Ammon's horn (tissue), 1 donor: ENCODE measurements at regions not wholly inside any gene's neighbourhood (a gene's known extent, or its start where the extent isn't known, plus 50 kb on each side); places are given as distances from the start of the nearest gene placed in this dataset.
"Not testable (repeated sequence)": the region's sequence is repeated elsewhere in the genome, so short reads cannot be mapped to it uniquely, and the experiment has no call there.

Experiments
- DNase-seq: peaks from one replicate; pipeline ENCODE4 v3.0.0-alpha.2; 2016; ENCODE audit warnings: low spot score

DNA sequence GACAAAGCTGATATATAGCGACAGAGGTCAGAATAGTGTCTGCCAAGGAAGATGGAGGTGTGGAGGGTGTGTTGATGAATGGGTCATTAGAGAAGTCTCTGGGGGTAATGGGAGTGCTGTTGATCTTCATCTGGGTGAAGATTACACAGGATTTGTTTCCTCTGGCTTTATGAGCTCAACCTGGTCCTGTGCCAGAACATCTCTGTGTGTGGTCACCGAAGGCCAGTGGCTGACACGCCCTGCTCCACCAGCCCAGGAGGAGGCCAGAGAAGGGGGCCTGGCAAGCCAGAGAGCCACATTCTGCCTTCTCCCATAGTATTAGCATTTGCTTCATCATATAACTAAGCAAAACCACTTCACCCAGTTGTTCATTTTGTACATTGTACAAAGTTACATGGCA lies 121.1 kb downstream of the ZNF621 start:
- no peak for DNase-seq

DNA sequence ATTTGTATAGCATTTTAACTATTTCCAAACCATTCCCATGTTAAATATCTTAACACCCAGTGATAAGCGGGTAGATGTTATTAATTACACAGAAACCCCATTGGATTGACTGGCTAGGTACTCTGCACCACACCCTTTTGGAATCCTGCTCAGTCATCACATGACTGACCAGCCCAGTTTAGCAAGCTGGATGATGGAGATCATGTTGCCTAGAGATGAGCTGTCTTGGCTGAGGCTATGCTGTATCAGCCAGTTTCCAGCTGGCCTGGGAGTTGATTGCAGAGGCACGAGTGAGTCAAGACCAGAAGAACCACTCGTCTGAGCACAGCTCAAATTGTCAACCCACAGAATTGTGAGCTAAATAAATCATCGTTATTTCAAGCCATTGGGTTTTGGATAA lies 124.6 kb downstream of the ZNF621 start:
- no peak for DNase-seq

GRCh38 chr3:40652072-40652471 lies 127.3 kb downstream of the ZNF621 start:
- DNase-seq = no peak

DNA sequence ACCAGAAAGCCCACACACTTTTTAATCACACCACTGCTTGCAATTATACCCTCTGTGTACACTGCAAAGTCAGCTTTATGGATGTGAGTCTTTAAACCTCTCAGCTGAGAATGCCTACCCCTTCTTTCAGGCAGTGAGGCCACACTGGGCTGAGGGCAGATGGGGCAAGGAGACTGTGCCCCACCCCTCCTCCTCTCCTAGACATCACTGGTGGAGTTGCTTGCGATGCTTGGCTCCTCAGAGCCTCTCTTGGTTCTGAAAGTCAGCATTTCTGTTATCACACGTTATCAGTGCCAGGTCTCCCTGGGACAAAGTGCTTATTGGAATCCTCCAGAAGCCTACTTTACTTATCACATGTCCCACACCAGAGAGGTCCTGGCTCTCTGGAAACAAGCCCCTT lies 128.2 kb downstream of the ZNF621 start:
- no peak for DNase-seq

GRCh38 chr3:40653878-40654277 lies 129.1 kb downstream of the ZNF621 start:
- no peak for DNase-seq

DNA sequence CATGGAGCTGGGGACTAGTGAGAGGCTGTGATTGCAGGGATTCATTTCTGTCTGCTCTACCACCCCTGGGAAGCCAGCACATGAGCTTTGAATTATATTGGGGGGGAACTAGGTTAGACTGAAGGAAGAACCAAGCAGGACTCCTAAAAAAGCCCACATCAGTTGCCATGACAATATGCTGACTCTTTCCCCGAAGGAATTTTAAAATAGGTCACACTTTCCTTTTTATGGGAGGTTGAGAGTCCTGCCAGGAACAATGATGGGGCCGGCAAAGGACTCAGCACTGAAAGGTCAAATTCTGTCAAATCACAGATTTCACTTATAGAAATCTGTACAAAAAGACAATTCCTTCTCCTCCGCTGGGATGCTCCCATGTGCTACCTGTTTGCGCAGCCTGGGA lies 130.8 kb downstream of the ZNF621 start:
- no peak for DNase-seq

DNA sequence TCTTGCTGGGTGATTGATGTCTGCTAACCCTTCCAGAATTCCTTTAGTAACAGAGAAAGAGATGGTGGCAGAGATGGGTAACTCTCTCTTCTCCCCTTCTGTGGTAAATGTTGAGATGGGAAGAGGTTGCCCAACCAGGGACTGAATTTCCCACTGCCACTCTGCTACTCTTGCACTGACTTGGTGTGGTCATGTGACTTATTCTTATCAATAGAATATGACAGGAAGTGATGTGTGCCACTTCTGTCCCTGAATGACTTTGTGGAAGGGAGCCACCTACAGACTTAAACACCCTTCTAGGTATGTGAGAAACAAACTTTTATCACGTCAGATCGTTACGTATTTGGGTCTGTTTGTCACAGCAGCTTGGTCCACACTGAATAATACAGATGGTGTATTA lies 132.9 kb downstream of the ZNF621 start:
- no peak for DNase-seq

- DNase-seq = no peak
Observed at GRCh38 chr3:40658305-40658704, 133.5 kb downstream of the ZNF621 start.

DNA sequence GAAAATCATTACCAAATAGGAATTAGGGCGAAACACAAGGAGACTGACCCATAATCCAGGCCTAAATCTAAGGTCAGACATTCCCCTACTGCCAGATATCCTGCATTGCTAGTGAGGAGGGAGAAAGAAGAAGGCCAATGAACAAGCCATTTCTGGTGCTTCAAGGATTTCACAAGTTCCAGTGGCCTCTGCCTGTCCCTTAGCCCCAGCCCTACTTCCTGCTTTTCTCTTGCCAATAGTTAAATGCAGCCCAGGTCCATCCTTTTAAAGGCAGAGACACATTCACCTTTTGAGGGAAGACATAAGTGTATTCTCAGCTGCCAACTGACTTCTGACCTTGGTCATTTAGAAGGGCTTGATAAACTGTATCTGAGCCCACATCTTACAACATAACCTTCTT lies 135.8 kb downstream of the ZNF621 start:
- DNase-seq = no peak

DNA sequence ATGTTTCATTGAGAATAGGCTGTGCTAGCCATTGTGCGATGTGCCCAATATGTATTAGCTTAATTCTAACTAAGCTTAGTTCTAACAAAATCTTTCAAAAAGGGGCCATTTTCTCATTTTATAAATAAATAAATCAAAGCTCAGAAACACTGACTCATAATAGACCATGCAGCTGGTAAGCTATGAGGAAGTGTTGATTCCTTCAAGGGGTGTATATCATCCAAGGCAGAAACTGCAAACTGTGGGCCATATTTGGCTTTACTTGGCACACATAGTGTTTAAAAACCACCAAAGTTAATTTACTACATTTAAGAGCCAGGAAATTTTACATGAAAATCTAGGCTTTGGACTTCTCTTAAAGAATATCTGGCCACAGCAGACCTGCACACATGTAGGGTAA lies 136.5 kb downstream of the ZNF621 start:
- DNase-seq = no peak

DNA sequence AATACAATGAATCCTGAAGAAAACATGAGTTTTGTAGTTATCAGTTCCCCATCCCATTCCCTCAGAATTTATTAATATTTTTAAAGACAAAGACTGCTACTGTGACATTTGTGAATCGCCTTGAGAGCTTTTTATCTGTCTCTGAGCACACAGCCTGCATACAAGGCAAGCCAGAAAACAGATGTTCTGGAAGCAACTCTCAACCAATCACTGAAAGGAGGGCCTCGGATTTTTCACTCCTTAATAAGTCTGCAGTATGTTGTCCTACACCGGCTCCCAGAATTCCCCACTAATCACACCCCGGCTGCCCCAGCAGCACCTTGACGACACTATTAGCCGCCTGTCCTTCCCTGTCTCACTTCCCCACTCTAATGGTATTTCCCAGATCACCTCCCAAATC lies 138.5 kb downstream of the ZNF621 start:
- no peak for DNase-seq

- no peak for DNase-seq
Observed at GRCh38 chr3:40669176-40669575, 144.4 kb downstream of the ZNF621 start.

GRCh38 chr3:40672861-40673260 lies 148.1 kb downstream of the ZNF621 start:
- no peak for DNase-seq

DNA sequence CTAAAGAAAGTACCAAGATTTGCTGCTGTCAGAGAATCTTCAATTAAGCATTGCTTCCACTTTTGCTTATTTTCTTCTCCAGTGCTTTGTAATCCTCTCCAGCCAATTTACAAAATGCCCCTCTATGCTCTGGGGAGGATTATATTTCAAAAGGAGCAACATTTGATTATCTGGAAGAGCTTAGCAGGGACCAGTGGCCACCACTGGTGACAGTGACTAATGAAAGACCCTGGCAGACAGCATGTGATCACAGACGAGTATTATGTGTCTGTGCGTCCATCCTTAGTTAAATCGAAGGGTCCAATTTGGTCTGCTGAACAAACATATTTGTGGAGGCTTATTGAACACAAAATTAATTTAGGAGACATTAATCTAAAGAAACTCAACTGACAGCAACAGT lies 152.6 kb downstream of the ZNF621 start:
- DNase-seq = no peak

DNA sequence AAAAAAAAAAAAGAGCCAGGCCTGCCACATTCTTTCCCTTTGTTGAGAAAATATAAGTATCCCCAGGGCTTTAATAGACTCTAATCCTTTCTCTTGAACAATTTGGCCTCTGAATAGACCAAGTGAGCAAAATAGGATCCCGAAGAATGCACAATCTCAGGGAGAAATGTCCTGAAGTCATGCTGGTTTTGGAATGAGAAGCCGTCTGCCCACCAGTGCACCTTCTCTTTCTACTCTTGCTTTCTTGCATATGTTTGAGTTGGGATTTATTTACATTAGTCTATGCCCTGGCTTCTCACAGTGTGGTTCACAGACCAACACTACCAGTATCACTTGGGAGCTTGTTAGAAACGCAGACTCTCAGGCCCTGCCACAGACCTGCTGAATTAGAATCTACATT lies 153.0 kb downstream of the ZNF621 start:
- DNase-seq = no peak

GRCh38 chr3:40679290-40679689 lies 154.5 kb downstream of the ZNF621 start:
- no peak for DNase-seq

- DNase-seq = peak; percentile 51
Observed at GRCh38 chr3:40680685-40681657, 156.2 kb downstream of the ZNF621 start.

GRCh38 chr3:40681658-40682055 lies 156.9 kb downstream of the ZNF621 start:
- DNase-seq = no peak

DNA sequence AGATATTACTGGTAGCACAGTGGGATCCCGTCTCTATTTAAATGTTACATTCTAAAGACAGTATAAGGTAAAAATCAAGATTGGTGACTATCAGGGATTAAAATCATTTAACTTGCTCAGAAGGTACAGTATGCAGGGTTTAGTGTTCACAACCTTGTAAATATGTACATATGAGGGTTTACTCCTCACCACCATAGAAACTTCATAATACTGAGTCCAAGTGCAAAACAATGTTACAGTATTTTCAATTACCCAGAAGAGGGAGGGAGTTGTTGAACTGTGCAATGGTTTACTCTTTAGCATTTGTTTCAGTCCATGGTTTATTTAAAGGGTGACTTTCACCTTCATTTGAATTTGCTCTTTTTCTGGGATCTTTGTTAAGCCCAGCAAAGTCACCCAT lies 165.1 kb downstream of the ZNF621 start:
- DNase-seq = no peak

DNA sequence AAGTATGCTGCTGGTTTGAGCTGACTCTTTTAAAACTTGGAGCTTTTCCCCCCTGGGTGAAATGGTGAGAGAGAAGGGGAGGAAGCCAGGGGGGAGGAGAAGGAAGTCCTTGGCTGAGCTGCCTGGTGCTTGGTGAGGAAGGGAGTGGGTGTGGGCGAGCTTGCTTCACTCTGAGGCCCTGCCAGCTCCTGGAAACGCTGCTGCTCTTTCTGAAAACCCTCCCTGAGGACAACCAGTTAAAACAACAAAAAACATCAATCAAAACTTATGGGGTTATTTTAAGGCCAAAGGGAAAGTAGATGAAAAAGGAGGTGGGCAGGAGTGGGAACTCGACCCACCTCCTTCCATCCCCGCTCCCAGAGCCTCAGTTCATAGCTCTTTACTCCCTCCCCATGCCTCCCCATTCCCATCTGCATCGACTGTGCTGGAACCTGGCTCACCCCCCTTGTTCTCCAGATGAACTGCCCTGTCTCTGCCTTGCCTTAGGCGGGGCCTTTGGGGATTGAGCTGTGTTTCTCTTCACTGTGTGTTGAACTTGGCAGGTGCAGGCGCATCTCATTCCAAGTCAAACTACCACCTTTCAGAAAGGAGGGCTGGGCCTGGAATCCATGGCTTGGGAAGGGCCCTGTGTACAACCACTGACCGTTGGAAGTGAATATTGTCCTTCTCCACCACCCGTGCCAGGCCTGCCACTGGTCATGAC lies 166.1 kb downstream of the ZNF621 start:
- DNase-seq = peak; percentile 63

- DNase-seq = peak; percentile 45
Observed at GRCh38 chr3:40691452-40691861, 166.7 kb downstream of the ZNF621 start.

DNA sequence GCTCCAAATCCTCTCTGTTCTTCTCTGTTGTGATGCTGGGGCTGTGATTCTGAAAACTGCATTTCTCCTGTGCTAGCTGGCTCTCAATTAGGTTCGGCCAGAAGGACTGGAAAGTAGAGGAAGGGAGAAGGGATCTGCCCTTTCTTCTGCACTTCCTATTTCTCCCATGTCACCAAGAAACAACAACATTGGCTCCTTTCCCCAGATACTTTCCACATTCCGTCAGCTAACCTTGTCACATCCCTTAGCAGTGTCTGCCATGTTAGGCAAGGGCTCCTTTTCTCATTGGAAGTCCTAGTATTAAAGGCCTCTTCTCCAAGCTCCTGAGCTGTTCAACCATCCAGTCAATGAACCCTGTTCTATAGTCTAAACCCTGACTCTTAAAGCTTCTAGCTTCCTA lies 171.1 kb downstream of the ZNF621 start:
- DNase-seq = no peak

DNA sequence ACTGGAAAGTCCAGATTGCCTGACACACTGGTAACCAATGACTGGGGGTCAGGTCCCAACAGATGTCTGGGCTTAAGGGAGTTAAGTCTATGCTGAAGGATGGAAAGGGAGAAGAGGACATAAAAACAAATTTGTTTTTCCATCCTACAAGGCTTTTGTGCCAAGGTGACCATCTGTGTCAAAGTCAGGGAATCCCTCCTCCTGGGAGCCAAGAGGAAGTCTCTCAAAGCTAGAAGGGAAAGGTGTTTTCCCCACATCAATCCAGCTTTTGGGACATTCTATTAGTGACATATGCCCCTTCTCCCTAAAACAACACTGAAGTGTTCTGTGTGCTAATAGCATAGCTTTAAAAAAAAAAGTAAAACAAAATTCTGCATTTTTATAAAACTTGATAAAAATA lies 173.9 kb downstream of the ZNF621 start:
- not testable (repeated sequence) for DNase-seq
